ENCODE measurements at regions not wholly inside any gene's neighbourhood (a gene's known extent, or its start where the extent isn't known, plus 50 kb on each side); places are given as distances from the start of the nearest gene placed in this dataset.

GRCh38 chr20:54872440-54872839, 397.0 kb downstream of the DOK5 start:
- TF ChIP-seq, protein P1, sequence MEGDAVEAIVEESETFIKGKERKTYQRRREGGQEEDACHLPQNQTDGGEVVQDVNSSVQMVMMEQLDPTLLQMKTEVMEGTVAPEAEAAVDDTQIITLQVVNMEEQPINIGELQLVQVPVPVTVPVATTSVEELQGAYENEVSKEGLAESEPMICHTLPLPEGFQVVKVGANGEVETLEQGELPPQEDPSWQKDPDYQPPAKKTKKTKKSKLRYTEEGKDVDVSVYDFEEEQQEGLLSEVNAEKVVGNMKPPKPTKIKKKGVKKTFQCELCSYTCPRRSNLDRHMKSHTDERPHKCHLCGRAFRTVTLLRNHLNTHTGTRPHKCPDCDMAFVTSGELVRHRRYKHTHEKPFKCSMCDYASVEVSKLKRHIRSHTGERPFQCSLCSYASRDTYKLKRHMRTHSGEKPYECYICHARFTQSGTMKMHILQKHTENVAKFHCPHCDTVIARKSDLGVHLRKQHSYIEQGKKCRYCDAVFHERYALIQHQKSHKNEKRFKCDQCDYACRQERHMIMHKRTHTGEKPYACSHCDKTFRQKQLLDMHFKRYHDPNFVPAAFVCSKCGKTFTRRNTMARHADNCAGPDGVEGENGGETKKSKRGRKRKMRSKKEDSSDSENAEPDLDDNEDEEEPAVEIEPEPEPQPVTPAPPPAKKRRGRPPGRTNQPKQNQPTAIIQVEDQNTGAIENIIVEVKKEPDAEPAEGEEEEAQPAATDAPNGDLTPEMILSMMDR (IDR thresholded peaks at IDR 0.05): no peak
- no peak for TF ChIP-seq ZFX (IDR thresholded peaks at IDR 0.05; ENCODE audit: borderline replicate concordance)
